Calu3 (cell line): ENCODE measurements at regions not wholly inside any gene's neighbourhood (a gene's known extent, or its start where the extent isn't known, plus 50 kb on each side); places are given as distances from the start of the nearest gene placed in this dataset.

Experiments used
- BruUV-seq: library from RNA; stranded (reverse); fragments of 400-500 nt; replicated peaks from 2 replicates; lab custom pipeline; 2021; lab: Mats Ljungman, UMichigan
- CTCF ChIA-PET: fragments of 300-600 bp; sonication (Branson Sonifier 250); formaldehyde crosslinking; loops from one replicate; lab custom pipeline; 2022; ENCODE audit warnings: antibody characterized with exemption; lab: Charles Lee
- DNase-seq: peaks from one replicate; pipeline ENCODE4 v3.0.0; 2022
- H3K27ac Mint-ChIP-seq: one replicate; pipeline ENCODE4 v1.8.0; 2022; ENCODE audit warnings: mixed read lengths; ENCODE audit not compliant: unreplicated experiment
- H3K27me3 Mint-ChIP-seq: one replicate; pipeline ENCODE4 v1.8.0; 2022; ENCODE audit warnings: mixed read lengths; ENCODE audit not compliant: unreplicated experiment
- H3K36me3 Mint-ChIP-seq: one replicate; pipeline ENCODE4 v1.8.0; 2022; ENCODE audit warnings: mild to moderate bottlenecking, moderate library complexity, mixed read lengths; ENCODE audit not compliant: insufficient read depth, unreplicated experiment
- H3K4me1 Mint-ChIP-seq: one replicate; pipeline ENCODE4 v1.8.0; 2022; ENCODE audit warnings: mild to moderate bottlenecking, low read depth, mixed read lengths; ENCODE audit not compliant: unreplicated experiment
- H3K4me3 Mint-ChIP-seq: one replicate; pipeline ENCODE4 v1.8.0; 2022; ENCODE audit warnings: mild to moderate bottlenecking, low read depth, moderate library complexity, mixed read lengths; ENCODE audit not compliant: unreplicated experiment
- H3K9me3 Mint-ChIP-seq: one replicate; pipeline ENCODE4 v1.8.0; 2022; ENCODE audit warnings: low read depth, mixed read lengths; ENCODE audit not compliant: unreplicated experiment
- CTCF ChIP-seq: fragments of 200-600 bp; IDR thresholded peaks from one replicate; pipeline ENCODE4 v1.8.0; 2022; ENCODE audit warnings: antibody characterized with exemption; ENCODE audit not compliant: unreplicated experiment
- intact Hi-C: fragments of 100-400 bp; cut with micrococcal nuclease; formaldehyde crosslinking; loops from one replicate; pipeline ENCODE4 v1.10.0; 2022; ENCODE audit not compliant: unreplicated experiment

GRCh38 chr7:148489678-148490077 is 100.9 kb upstream of the C7orf33 start:
- intact Hi-C loops, result no loop called here
- CTCF ChIA-PET, result interaction anchor here (0.6 kb wide), 1 partner anchor 45 kb away, joined by 7 read pairs; no protein-coding TSS in a partner anchor
- no peak overlapping the region for H3K27ac Mint-ChIP-seq

GRCh38 chr7:148492157-148492860 is 98.3 kb upstream of the C7orf33 start:
- intact Hi-C loops, result no loop called here
- peaks cover 45% of the 10 kb centered on the region for H3K27me3 Mint-ChIP-seq

More at GRCh38 chr7:148489678-148490077, 100.9 kb upstream of the C7orf33 start:
- no peaks in the 10 kb centered on the region for H3K36me3 Mint-ChIP-seq
- no peak for DNase-seq
- BruUV-seq, result no TSS peak
- H3K27me3 Mint-ChIP-seq, result peaks cover 43% of the 10 kb centered on the region
- no peak overlapping the region for H3K4me3 Mint-ChIP-seq
- no peaks in the 10 kb centered on the region for H3K4me1 Mint-ChIP-seq
- TF ChIP-seq CTCF, result no peak
- peaks cover 2% of the 10 kb centered on the region for H3K9me3 Mint-ChIP-seq

GRCh38 chr7:148495605-148496004 is 95.0 kb upstream of the C7orf33 start:
- peaks cover 61% of the 10 kb centered on the region for H3K27me3 Mint-ChIP-seq
- no peak for TF ChIP-seq CTCF
- BruUV-seq, result no TSS peak
- peaks cover 2% of the 10 kb centered on the region for H3K9me3 Mint-ChIP-seq
- CTCF ChIA-PET, result no interaction called here
- intact Hi-C loops, result no loop called here
- H3K4me3 Mint-ChIP-seq, result no peak overlapping the region
- no peaks in the 10 kb centered on the region for H3K36me3 Mint-ChIP-seq
- no peak for DNase-seq
- no peak overlapping the region for H3K27ac Mint-ChIP-seq
- no peaks in the 10 kb centered on the region for H3K4me1 Mint-ChIP-seq

More at GRCh38 chr7:148492157-148492860, 98.3 kb upstream of the C7orf33 start:
- H3K4me3 Mint-ChIP-seq, result no peak overlapping the region
- peaks cover 2% of the 10 kb centered on the region for H3K9me3 Mint-ChIP-seq
- no peak for DNase-seq
- TF ChIP-seq CTCF, result no peak
- CTCF ChIA-PET, result no interaction called here
- no peaks in the 10 kb centered on the region for H3K36me3 Mint-ChIP-seq
- H3K27ac Mint-ChIP-seq, result no peak overlapping the region
- no TSS peak for BruUV-seq
- no peaks in the 10 kb centered on the region for H3K4me1 Mint-ChIP-seq

- Mint-ChIP-seq H3K27me3 (peaks cover 75% of the 10 kb centered on the region), H3K9me3 (no peaks in the 10 kb centered on the region), H3K36me3 (no peaks in the 10 kb centered on the region), H3K4me1 (peaks cover 16% of the 10 kb centered on the region), H3K4me3 (peak overlapping the region; percentile 61), H3K27ac (peak overlapping the region; percentile 29)
- CTCF ChIA-PET, result no interaction called here
- intact Hi-C loops, result loop anchor here (10.0 kb wide), 1 partner anchor 264 kb away; no protein-coding TSS in a partner anchor
- TF ChIP-seq CTCF, result no peak
- BruUV-seq, result no TSS peak
- no peak for DNase-seq
These were observed 89.6 kb upstream of the C7orf33 start for GRCh38 chr7:148500978-148501377.
